ENCODE measurements at regions not wholly inside any gene's neighbourhood (a gene's known extent, or its start where the extent isn't known, plus 50 kb on each side); places are given as distances from the start of the nearest gene placed in this dataset.

- H2AK5ac ChIP-seq (ENCODE audit: insufficient read length, low read length) = no peak overlapping the region
- H3K23ac ChIP-seq (ENCODE audit: insufficient read length, low read depth, low read length) = no peak overlapping the region
- H3K23me2 ChIP-seq (ENCODE audit: insufficient read length, low read depth, low read length, poor library complexity, severe bottlenecking) = no peaks in the 10 kb centered on the region
- no peak overlapping the region for H3K4me3 Mint-ChIP-seq
- H3K79me1 ChIP-seq (ENCODE audit: insufficient read depth, low read depth, low read length, poor library complexity, severe bottlenecking) = no peaks in the 10 kb centered on the region
- H3K4me2 ChIP-seq (ENCODE audit: insufficient read depth, insufficient read length, low read length) = no peak overlapping the region
- H2AFZ ChIP-seq (ENCODE audit: low read length) = no peak overlapping the region
- no peaks in the 10 kb centered on the region for H3K9me3 Mint-ChIP-seq
- H3K56ac ChIP-seq (ENCODE audit: insufficient read length, low read depth, low read length) = no peak overlapping the region
- no peak overlapping the region for H2BK15ac ChIP-seq (ENCODE audit: low read depth, low read length)
- H4K8ac ChIP-seq (replicated peaks; ENCODE audit: insufficient read length, low read depth, low read length) = no peak overlapping the region
- no peaks in the 10 kb centered on the region for H4K20me1 ChIP-seq (ENCODE audit: control insufficient read depth, insufficient read depth, insufficient read length)
- no peak overlapping the region for H3K27ac ChIP-seq (ENCODE audit: insufficient read length, low read depth, low read length)
- H2BK20ac ChIP-seq (ENCODE audit: low read depth, low read length, poor library complexity, severe bottlenecking) = no peak overlapping the region
- H3K18ac ChIP-seq (ENCODE audit: insufficient read length, low read depth, low read length) = no peak overlapping the region
- H3K27me3 ChIP-seq (ENCODE audit: insufficient read depth, low read length) = no peaks in the 10 kb centered on the region
- no peak for DNase-seq
- WGBS (ENCODE audit: extremely low coverage, insufficient read length, low lambda C conversion rate) = no CpG with 5 or more reads among the region's 5 CpGs
- no peaks in the 10 kb centered on the region; the same call in 1 of the 2 replicates for H3K79me2 ChIP-seq (ENCODE audit: insufficient read depth, low read length)
- no peak overlapping the region for H3K27ac Mint-ChIP-seq
- H3K36me3 Mint-ChIP-seq (ENCODE audit: insufficient read depth in 1 of 3, low read depth in 3 of 3) = no peaks in the 10 kb centered on the region
- no peak overlapping the region for H3T11ph ChIP-seq (ENCODE audit: low read length)
- H4K5ac ChIP-seq (ENCODE audit: insufficient read length, low read depth, low read length) = no peak overlapping the region
- H2BK120ac ChIP-seq (ENCODE audit: low read depth, low read length, poor library complexity, severe bottlenecking) = no peak overlapping the region
- no peak overlapping the region for H3K14ac ChIP-seq (ENCODE audit: insufficient read depth, low read length)
- no peak overlapping the region for H4K91ac ChIP-seq (ENCODE audit: insufficient read length, low read depth, low read length)
- H3K4me1 Mint-ChIP-seq = peaks cover 13 to 19% of the 10 kb centered on the region in 2 experiments
- no peak overlapping the region for H3K4ac ChIP-seq (ENCODE audit: low read depth, low read length)
- no peak overlapping the region for H2BK5ac ChIP-seq (ENCODE audit: insufficient read length, low read length)
- no peak for TF ChIP-seq CTCF (conservative IDR thresholded peaks at IDR 0.05)
- H3K9ac ChIP-seq (ENCODE audit: extremely low read depth, insufficient read length, low read length) = no peak overlapping the region
- no peaks in the 10 kb centered on the region; the same call in 1 of the 2 replicates for H3K27me3 Mint-ChIP-seq (ENCODE audit: low read depth)
- H3K4me1 ChIP-seq (ENCODE audit: insufficient read depth, low read length) = peaks cover 5% of the 10 kb centered on the region; the same call in 1 of the 2 replicates
- no peak overlapping the region for H2BK12ac ChIP-seq (ENCODE audit: insufficient read length, low read depth, low read length)
- no peaks in the 10 kb centered on the region for H3K9me3 ChIP-seq (ENCODE audit: control insufficient read depth, low read depth, low read length)
These were observed 257.2 kb upstream of the NSMCE3 start for GRCh38 chr15:29526802-29527201.

Measured in H9 (cell line).